Smooth muscle cell (in vitro differentiated cells): ENCODE measurements at regions not wholly inside any gene's neighbourhood (a gene's known extent, or its start where the extent isn't known, plus 50 kb on each side); places are given as distances from the start of the nearest gene placed in this dataset.
A peak's percentile ranks its signal among the peaks of the same experiment; 100 is the strongest.

ENCODE experiments used
- DNase-seq: peaks from one replicate; lab custom pipeline; 2025; ENCODE audit not compliant: unreplicated experiment; lab: John Stamatoyannopoulos, UW
- H2AFZ ChIP-seq: fragments of 200-600 bp; sonication (generic); 2 replicates; pipeline ENCODE4 v1.6.0; 2016; ENCODE audit warnings: antibody characterized with exemption, low read depth, mild to moderate bottlenecking
- H3F3A ChIP-seq: fragments of 200-600 bp; sonication (generic); 2 replicates; pipeline ENCODE4 v1.6.0; 2017; ENCODE audit warnings: antibody characterized with exemption, low read depth
- H3K27ac ChIP-seq: fragments of 200-600 bp; sonication (generic); 2 replicates; pipeline ENCODE4 v1.5.1; 2016; ENCODE audit warnings: low read depth, mild to moderate bottlenecking
- H3K27me3 ChIP-seq: fragments of 200-600 bp; sonication (generic); 2 replicates; pipeline ENCODE4 v1.6.1; 2016; ENCODE audit warnings: low read depth, mild to moderate bottlenecking
- H3K36me3 ChIP-seq: fragments of 200-600 bp; sonication (generic); 2 replicates; pipeline ENCODE4 v1.5.1; 2016; ENCODE audit warnings: low read depth
- H3K4me1 ChIP-seq: fragments of 200-600 bp; sonication (generic); 2 replicates; pipeline ENCODE4 v1.5.1; 2016; ENCODE audit warnings: low read depth
- H3K4me2 ChIP-seq: fragments of 200-600 bp; sonication (generic); 2 replicates; pipeline ENCODE4 v1.6.0; 2016; ENCODE audit warnings: mild to moderate bottlenecking
- H3K4me3 ChIP-seq: fragments of 200-600 bp; sonication (generic); 2 replicates; pipeline ENCODE4 v1.5.1; 2016; ENCODE audit warnings: mild to moderate bottlenecking
- H3K79me2 ChIP-seq: fragments of 200-600 bp; sonication (generic); 2 replicates; pipeline ENCODE4 v1.6.0; 2016; ENCODE audit warnings: low read depth, mild to moderate bottlenecking
- H3K9ac ChIP-seq: fragments of 200-600 bp; sonication (generic); 2 replicates; pipeline ENCODE4 v1.6.0; 2016; ENCODE audit warnings: low read depth
- H3K9me3 ChIP-seq: fragments of 200-600 bp; sonication (generic); replicated peaks from 2 replicates; pipeline ENCODE4 v1.5.1; 2016; ENCODE audit warnings: low read depth
- H4K20me1 ChIP-seq: fragments of 200-600 bp; sonication (generic); 2 replicates; pipeline ENCODE4 v1.6.0; 2016; ENCODE audit warnings: low read depth
- whole genome bisulfite sequencing: methylation state at CpG from one replicate; pipeline ENCODE4 v1.1.7; 2016; ENCODE audit warnings: low lambda C conversion rate; 5-methylcytosine and 5-hydroxymethylcytosine counted together
- TF ChIP-seq, protein P1 (sequence below): fragments of 200-600 bp; sonication (generic); IDR thresholded peaks from 2 replicates; pipeline ENCODE4 v1.5.1; 2017; ENCODE audit warnings: borderline replicate concordance, mild to moderate bottlenecking, antibody characterized with exemption; ENCODE audit not compliant: insufficient read depth, poor library complexity, severe bottlenecking

DNA sequence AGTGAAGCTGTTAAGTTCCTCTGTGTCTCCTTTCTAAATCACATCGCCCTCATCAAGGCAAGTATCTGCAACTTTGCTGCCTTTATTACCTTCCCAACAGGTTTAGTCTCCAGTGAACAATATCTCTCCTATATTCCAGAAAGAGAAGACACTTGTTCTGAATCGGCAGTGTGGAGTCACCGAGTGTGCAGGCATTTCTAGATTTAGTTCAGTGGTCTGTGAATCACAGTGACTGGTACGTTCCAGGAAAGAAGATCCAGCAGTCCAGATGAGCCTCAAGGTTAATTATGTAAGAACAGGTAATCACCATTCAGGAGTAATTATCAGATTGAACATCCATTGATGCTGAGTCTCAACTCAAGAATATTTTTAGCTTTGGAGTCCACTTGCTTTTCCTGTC lies 497.0 kb downstream of the FOXO1 start:
- H4K20me1 ChIP-seq: no peaks in the 10 kb centered on the region
- no peaks in the 10 kb centered on the region for H3K79me2 ChIP-seq
- no peaks in the 10 kb centered on the region for H3K4me1 ChIP-seq
- no peak overlapping the region for H3K27ac ChIP-seq
- no peaks in the 10 kb centered on the region for H3K36me3 ChIP-seq
- no peaks in the 10 kb centered on the region for H3K27me3 ChIP-seq
- no peak for DNase-seq
- no peak overlapping the region for H3K4me2 ChIP-seq
- TF ChIP-seq, protein P1, sequence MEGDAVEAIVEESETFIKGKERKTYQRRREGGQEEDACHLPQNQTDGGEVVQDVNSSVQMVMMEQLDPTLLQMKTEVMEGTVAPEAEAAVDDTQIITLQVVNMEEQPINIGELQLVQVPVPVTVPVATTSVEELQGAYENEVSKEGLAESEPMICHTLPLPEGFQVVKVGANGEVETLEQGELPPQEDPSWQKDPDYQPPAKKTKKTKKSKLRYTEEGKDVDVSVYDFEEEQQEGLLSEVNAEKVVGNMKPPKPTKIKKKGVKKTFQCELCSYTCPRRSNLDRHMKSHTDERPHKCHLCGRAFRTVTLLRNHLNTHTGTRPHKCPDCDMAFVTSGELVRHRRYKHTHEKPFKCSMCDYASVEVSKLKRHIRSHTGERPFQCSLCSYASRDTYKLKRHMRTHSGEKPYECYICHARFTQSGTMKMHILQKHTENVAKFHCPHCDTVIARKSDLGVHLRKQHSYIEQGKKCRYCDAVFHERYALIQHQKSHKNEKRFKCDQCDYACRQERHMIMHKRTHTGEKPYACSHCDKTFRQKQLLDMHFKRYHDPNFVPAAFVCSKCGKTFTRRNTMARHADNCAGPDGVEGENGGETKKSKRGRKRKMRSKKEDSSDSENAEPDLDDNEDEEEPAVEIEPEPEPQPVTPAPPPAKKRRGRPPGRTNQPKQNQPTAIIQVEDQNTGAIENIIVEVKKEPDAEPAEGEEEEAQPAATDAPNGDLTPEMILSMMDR: no peak
- no peak overlapping the region for H2AFZ ChIP-seq
- no peaks in the 10 kb centered on the region for H3K9me3 ChIP-seq
- H3F3A ChIP-seq: peaks cover 11% of the 10 kb centered on the region
- peak overlapping the region; percentile 6 for H3K9ac ChIP-seq
- H3K4me3 ChIP-seq: no peak overlapping the region
- WGBS: 58% methylated on average over 4 of the region's 4 CpGs

DNA sequence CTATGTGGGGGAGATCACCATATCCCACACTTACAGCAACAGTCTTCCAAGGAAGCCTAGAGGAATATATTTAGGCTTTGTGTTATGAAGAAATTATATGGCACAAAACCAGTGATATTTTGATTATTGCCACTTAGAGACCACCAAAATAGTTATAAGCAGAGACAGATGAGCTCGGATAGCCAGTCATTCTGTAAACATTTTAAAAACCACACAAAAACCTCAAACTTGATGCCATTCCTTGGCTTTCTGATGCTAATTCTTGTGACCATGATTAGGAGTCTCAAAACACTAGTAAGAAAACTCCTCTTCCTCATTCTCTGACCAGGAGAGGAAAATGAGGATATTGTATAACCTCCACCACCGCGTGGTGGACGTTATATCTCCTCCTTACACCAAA lies 496.4 kb downstream of the FOXO1 start:
- no peaks in the 10 kb centered on the region for H3K36me3 ChIP-seq
- no peaks in the 10 kb centered on the region for H3K27me3 ChIP-seq
- H3K4me2 ChIP-seq: no peak overlapping the region
- TF ChIP-seq, protein P1: no peak
- no peaks in the 10 kb centered on the region for H3K4me1 ChIP-seq
- no peak overlapping the region for H3K27ac ChIP-seq
- no peaks in the 10 kb centered on the region for H4K20me1 ChIP-seq
- H3F3A ChIP-seq: peaks cover 11% of the 10 kb centered on the region
- WGBS: 63% methylated on average over 4 of the region's 4 CpGs
- no peak overlapping the region for H3K4me3 ChIP-seq
- H2AFZ ChIP-seq: no peak overlapping the region
- H3K79me2 ChIP-seq: no peaks in the 10 kb centered on the region
- no peak for DNase-seq
- no peaks in the 10 kb centered on the region for H3K9me3 ChIP-seq
- peak overlapping the region; percentile 6 for H3K9ac ChIP-seq

DNA sequence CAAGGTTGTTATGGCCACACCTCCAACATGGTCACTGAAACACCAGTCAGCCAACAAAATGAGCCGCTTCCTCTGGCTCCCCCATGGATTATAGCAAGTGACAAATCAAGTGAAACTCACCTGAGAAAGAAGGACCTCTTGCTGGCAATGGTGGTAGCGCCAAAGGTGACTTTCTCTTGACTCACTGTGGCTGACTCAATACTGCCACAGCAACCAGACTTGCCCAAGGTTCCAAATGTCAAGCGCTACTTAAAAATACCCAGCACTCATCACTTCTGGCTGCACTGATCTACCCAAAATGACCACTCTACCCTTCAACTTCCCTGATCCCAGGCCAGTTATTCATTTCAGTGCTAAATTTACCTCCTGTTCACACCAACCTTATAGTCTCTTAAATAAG lies 495.5 kb downstream of the FOXO1 start:
- no peaks in the 10 kb centered on the region for H4K20me1 ChIP-seq
- H2AFZ ChIP-seq: no peak overlapping the region
- H3K79me2 ChIP-seq: no peaks in the 10 kb centered on the region
- no peaks in the 10 kb centered on the region for H3K4me1 ChIP-seq
- H3K36me3 ChIP-seq: no peaks in the 10 kb centered on the region
- WGBS: 94% methylated on average over 3 of the region's 3 CpGs
- TF ChIP-seq, protein P1: no peak
- H3K9ac ChIP-seq: no peak overlapping the region
- no peak for DNase-seq
- H3K27ac ChIP-seq: no peak overlapping the region
- peak overlapping the region; percentile 41 for H3K4me2 ChIP-seq
- H3K4me3 ChIP-seq: no peak overlapping the region
- no peaks in the 10 kb centered on the region for H3K9me3 ChIP-seq
- no peaks in the 10 kb centered on the region for H3K27me3 ChIP-seq
- peaks cover 8% of the 10 kb centered on the region for H3F3A ChIP-seq

DNA sequence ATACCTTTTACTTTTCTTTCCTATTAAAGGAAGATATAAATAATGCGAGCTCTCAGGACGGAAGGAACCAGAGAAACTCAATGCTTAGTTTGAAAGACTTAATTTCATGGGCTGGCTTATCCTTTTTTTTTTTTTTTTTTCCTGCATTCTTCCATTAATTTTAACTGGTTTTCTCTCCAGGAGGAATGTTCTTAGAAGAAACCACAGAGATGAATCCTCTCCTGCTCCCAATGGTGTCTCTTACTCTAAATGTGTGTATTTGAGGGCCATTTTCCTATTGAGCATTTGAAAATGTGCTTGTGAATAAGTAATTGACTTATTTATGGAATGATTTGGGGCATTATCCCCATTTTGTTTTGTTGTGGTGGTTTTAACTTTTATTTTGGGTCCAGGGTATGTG lies 494.9 kb downstream of the FOXO1 start:
- H3K36me3 ChIP-seq: no peaks in the 10 kb centered on the region
- H3F3A ChIP-seq: peaks cover 6% of the 10 kb centered on the region
- TF ChIP-seq, protein P1: no peak
- peak overlapping the region; percentile 41 for H3K4me2 ChIP-seq
- no peak overlapping the region for H3K4me3 ChIP-seq
- H3K27ac ChIP-seq: no peak overlapping the region
- no peak overlapping the region for H2AFZ ChIP-seq
- H3K27me3 ChIP-seq: no peaks in the 10 kb centered on the region
- no peaks in the 10 kb centered on the region for H4K20me1 ChIP-seq
- H3K79me2 ChIP-seq: no peaks in the 10 kb centered on the region
- 66% methylated on average over 2 of the region's 2 CpGs for WGBS
- DNase-seq: no peak
- no peaks in the 10 kb centered on the region for H3K9me3 ChIP-seq
- no peak overlapping the region for H3K9ac ChIP-seq
- no peaks in the 10 kb centered on the region for H3K4me1 ChIP-seq
